Right ventricle myocardium superior (tissue), 1 donor: ENCODE measurements at regions not wholly inside any gene's neighbourhood (a gene's known extent, or its start where the extent isn't known, plus 50 kb on each side); places are given as distances from the start of the nearest gene placed in this dataset.

Experiments used
- ATAC-seq: fragments of 200-7000 bp; cut with Tn5 transposase; one replicate; pipeline ENCODE4 v1.9.1; 2020; ENCODE audit warnings: mild to moderate bottlenecking; ENCODE audit not compliant: poor library complexity
- DNase-seq: peaks from one replicate; pipeline ENCODE4 v3.0.0-alpha.2; 2020
- intact Hi-C: fragments of 100-400 bp; cut with DNase I; formaldehyde crosslinking; loops from one replicate; pipeline ENCODE4 v1.11.2; 2022
- donor health status: DM: no; HTN: yes; CAD: no; lungs with severe emphysema.

DNA sequence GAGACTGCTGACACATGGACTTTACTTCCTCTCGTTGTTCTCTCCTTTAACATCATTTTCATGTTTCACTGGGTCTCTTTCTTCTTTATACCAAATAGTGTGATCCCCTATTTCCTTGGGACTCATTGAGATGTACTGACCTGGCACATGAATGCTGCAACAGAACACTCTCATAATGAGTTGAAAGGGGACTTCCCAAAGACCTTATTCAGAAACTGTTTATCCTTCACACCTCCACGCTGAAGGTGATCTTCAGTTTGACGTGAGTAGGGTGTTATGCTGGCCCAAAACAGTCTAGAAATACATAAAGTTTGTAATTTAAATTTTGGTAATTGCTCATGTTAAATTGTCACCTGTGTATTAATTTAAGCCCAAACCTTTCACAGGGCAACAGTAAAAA is 1096.8 kb upstream of the GYPC start:
- no peak for ATAC-seq
- no peak for DNase-seq
- intact Hi-C loops, result no loop called here

DNA sequence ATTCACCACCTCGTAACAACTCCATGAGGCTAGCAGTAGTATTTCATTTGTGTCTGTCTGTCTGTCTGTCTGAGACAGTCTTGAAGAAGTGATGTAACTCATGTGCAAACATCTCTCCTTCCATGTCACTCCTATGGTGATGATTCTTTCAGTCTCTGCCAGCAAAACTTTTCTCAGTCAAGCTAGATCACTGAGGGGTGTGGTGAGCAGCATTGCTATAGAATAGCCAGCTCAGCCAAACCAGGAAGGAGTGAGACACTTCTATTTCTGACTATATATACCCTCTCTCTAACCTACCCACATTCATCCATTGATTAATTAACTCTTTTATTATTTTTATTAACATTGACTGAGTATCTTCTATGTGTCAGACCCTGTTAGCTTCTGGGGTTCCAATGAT is 1095.1 kb upstream of the GYPC start:
- no peak for DNase-seq
- no peak for ATAC-seq
- intact Hi-C loops, result no loop called here

GRCh38 chr2:125561302-125561701 is 1094.7 kb upstream of the GYPC start:
- DNase-seq, result no peak
- intact Hi-C loops, result no loop called here
- no peak for ATAC-seq

DNA sequence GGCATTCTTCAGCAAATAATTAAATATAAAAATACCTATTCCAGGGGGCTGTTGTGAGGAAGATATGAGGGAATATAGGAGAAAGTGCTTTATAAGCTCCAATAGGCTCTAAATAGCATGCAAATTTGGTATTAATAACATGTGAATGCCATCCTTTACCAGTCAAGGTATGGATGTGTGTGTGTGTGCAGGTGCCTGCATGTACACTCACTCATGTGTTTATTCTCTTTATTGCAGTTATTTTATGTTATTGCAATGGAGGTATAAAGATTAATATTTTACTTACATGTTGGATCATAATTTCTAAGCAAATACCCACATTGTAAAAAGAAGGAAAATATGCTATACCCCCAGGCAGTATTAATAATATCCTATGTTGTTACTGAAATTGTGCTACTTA is 1093.0 kb upstream of the GYPC start:
- intact Hi-C loops, result no loop called here
- ATAC-seq (no peak), DNase-seq (no peak)

DNA sequence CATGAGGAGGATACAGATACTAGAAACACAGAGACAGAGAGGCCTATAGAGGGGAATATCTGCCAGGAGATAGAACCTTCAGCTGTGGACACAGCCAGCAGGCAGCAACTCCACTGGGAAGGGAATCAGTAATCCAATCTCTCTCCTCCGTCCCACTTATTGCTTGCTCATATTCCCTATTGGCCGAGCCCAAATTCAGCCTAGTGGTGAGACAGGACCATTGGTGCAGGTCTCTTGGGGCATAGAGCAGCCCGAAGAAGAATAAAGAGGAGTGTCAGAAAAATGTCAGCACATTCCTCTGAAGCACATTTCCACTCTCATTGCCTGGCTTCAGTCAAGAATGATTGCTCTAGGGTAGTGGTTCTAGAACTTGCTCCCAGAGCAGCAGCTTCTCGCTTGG is 1091.5 kb upstream of the GYPC start:
- intact Hi-C loops, result no loop called here
- DNase-seq (no peak), ATAC-seq (no peak)

GRCh38 chr2:125566422-125566821 is 1089.5 kb upstream of the GYPC start:
- ATAC-seq (no peak), DNase-seq (no peak)
- intact Hi-C loops, result no loop called here

DNA sequence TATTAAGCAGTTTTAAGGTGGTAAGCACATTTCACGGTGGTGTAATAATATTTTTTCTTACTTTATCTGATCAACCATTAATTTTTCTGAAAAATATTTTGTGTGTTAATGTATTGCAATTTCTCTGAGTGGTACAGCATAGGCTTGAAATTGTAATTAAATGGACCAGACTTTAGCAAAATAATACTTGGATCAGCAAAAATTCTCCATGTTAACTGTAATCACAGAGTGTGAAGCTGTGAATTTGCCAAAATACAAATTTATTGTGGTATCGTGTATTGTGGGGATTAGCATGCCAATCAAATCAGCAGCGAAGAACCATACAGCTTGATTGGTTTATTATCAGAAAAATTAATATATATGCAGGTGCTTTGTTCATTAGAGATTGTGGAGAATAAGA is 1088.9 kb upstream of the GYPC start:
- no peak for DNase-seq
- no peak for ATAC-seq
- intact Hi-C loops, result no loop called here

- DNase-seq, result no peak
- no peak for ATAC-seq
- intact Hi-C loops, result no loop called here
These were observed 1083.3 kb upstream of the GYPC start for GRCh38 chr2:125572660-125573059.

DNA sequence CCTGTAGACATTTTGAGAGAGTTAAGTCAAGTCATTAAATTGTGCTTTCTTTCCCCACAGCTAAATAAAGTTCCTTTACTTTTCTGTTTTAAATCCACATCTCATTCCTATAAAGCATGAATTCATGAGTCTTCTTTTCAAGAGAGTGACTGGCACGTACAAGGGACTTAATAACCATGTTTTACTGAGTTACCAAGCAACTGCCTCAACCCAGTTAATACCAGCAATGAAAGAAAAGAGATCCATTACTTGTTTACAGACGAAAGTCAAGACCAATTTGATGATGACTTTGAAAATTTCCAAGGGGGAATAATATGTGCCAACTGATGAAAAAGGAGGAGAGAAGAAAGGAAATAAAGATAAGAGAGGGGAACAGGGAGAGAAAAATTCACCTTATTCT is 1082.5 kb upstream of the GYPC start:
- no peak for DNase-seq
- ATAC-seq, result no peak
- intact Hi-C loops, result no loop called here

- ATAC-seq, result no peak
- DNase-seq, result no peak
- intact Hi-C loops, result no loop called here
These were observed 1079.4 kb upstream of the GYPC start for GRCh38 chr2:125576558-125576957.

DNA sequence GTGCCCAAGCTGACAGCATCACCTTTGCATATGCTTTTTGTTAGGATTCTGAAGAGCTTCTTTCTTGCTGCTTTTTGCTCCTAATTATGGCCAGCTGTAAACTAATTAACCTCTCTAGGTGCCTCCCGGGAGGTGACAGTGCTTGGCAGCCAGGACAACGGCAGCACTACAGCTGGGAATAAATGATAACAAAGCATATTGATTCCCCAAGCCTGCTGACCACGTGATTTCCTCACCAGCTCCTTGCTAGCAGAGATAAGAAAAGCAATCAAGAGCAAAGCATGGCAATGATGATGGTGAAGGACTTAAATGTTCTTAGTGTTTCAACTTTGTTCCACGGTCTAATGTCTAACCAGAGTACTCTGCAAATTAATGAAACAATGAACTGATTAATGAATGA is 1074.4 kb upstream of the GYPC start:
- intact Hi-C loops, result no loop called here
- DNase-seq (no peak), ATAC-seq (no peak)

DNA sequence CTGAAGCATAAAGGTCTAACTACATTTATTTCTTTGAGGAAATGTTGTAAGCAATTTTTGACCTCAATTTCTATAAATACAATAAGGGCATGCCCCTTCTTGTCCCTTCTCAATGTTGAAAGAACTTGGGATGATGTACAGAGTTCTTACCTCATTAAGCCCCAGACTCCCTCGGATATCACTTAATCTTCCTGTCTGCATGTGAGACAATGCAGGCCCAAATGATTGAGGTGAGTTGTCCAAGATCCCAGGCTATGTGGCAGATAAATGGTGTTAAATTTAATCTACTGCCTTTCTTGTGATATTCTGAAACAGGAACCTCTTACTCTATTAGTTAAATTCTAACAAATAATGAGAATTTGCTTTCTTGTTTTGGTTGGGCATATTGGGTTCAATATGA is 1073.4 kb upstream of the GYPC start:
- intact Hi-C loops, result no loop called here
- ATAC-seq (no peak), DNase-seq (no peak)

DNA sequence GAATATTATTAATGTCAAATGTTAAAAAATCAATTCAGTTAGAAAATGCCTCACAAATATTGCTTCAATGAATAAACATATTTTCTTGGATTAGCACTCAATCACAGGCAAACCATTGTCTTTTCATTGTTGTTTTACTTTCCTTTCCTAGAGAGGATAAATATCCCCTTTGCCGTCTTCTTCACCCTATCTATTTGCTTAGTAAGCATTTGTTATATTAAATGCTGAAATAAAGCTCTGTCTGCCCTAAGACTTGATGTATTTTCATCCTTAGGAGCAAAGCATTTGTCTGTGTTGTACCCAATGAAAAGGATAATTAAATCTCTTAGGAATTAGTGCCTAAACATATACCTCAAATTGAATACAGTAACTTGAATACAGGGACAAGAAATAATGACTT is 1071.2 kb upstream of the GYPC start:
- DNase-seq, result no peak
- ATAC-seq, result no peak
- intact Hi-C loops, result no loop called here

DNA sequence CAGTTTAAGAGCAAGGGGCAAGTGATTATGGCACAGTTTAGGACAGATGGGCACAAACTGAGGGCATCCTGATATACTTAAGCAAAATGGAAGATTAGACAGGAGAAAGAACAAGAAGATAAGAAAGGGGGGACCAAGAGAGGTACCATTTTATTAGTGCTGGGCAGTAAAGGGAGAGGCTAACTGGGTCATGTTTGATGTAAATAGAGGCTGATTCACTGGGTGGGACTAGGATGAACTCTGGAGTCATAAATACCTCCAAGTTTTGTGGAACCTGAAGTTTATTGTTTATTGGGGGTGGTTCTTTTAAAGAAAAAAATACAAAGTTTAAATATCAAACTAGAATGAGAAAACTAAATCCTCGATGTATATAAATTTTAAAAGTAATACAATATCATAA is 1067.2 kb upstream of the GYPC start:
- intact Hi-C loops, result no loop called here
- no peak for ATAC-seq
- DNase-seq, result no peak

DNA sequence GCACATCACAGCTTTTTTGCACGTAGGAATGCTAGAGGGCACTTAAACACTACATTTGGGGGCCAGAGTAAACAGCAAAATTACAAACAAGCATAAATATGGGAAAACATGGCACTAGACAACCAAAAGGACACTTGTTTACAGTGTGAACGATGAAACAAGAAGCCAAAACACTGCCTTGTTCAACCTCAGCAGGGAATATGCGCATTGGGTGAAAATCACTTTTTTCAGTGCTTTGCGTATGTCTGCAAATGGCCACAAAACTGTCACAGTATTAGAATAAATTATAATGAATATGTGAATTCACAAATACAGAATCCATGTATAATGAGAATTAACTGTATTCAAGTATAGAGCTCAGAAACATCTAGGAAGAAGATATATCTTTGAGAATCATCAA is 1064.0 kb upstream of the GYPC start:
- no peak for ATAC-seq
- intact Hi-C loops, result no loop called here

GRCh38 chr2:125593036-125593435 is 1062.9 kb upstream of the GYPC start:
- intact Hi-C loops, result no loop called here
- no peak for DNase-seq
- ATAC-seq, result no peak

More for the DNA sequence above, 1064.0 kb upstream of the GYPC start:
- no peak for DNase-seq

- no peak for ATAC-seq
- DNase-seq, result no peak
- intact Hi-C loops, result no loop called here
These were observed 1059.3 kb upstream of the GYPC start for GRCh38 chr2:125596612-125597011.

- intact Hi-C loops, result no loop called here
- DNase-seq (no peak), ATAC-seq (no peak)
These were observed 1040.5 kb upstream of the GYPC start for GRCh38 chr2:125615438-125615837.

DNA sequence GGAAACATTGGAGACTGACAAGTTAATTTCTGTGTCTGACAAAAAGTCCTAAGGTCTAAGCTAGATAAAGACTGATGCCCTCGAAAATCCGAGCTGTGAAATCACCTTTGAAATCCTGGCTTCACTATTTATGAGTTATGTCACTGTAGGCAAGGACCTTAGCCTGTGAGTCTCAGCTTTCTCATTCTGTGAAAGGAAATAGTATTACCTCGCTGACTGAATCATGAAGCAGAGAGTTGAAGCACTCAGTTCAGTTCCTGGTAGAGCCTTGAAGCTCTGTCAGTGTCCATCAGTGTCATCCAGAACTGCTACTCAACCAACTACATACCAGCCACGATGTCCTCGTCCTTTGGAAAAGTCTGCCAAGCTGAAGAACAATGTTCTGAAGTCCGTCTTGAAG is 1025.6 kb upstream of the GYPC start:
- intact Hi-C loops, result no loop called here
- DNase-seq (no peak), ATAC-seq (no peak)

- intact Hi-C loops, result no loop called here
These were observed 1021.3 kb upstream of the GYPC start for GRCh38 chr2:125634662-125635061.

DNA sequence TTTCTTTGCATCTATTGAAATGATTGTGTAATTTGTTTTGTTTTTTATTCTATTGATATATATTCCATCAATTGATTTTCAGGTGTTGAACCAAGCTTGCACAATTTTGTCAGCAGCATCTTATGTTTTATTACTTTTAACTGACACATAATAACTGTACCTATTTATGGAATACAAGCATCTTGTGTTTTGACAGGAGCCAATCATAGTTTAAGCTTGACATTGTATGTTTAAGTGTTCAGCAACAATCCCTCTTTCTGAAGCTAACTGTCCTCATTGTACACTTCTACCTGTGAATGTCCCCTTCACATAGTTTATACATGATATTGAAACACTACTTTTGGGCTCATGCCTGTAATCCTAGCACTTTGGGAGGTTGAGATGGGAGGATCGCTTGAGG is 1017.6 kb upstream of the GYPC start:
- intact Hi-C loops, result no loop called here
- no peak for DNase-seq
- no peak for ATAC-seq

More at GRCh38 chr2:125634662-125635061, 1021.3 kb upstream of the GYPC start:
- DNase-seq, result no peak
- ATAC-seq, result no peak

- no peak for ATAC-seq
- intact Hi-C loops, result no loop called here
- DNase-seq, result no peak
These were observed 1013.9 kb upstream of the GYPC start for GRCh38 chr2:125642032-125642431.
